ENCODE measurements at regions not wholly inside any gene's neighbourhood (a gene's known extent, or its start where the extent isn't known, plus 50 kb on each side); places are given as distances from the start of the nearest gene placed in this dataset.

DNA sequence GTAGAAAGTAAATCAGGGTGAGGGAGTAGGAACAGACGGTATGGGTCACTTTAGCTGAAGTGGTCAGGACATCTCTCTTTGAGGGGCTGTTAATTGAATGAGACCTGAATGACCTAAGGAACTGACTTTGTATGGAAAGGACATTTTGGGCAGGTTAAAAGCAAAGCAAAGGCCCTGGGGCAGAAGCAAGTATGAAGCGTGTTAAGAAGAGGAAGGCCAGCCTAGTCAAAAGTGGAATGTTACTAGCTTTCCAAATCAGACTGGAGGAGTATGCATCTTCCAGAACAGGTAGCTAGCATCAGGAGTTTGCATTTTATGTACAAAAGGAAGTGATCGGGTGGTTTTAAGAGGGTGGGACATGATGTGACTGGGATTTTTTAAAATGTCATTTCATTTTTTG lies 70.9 kb upstream of the PCGF5 start:
- TF ChIP-seq, protein P1, sequence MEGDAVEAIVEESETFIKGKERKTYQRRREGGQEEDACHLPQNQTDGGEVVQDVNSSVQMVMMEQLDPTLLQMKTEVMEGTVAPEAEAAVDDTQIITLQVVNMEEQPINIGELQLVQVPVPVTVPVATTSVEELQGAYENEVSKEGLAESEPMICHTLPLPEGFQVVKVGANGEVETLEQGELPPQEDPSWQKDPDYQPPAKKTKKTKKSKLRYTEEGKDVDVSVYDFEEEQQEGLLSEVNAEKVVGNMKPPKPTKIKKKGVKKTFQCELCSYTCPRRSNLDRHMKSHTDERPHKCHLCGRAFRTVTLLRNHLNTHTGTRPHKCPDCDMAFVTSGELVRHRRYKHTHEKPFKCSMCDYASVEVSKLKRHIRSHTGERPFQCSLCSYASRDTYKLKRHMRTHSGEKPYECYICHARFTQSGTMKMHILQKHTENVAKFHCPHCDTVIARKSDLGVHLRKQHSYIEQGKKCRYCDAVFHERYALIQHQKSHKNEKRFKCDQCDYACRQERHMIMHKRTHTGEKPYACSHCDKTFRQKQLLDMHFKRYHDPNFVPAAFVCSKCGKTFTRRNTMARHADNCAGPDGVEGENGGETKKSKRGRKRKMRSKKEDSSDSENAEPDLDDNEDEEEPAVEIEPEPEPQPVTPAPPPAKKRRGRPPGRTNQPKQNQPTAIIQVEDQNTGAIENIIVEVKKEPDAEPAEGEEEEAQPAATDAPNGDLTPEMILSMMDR (IDR thresholded peaks at IDR 0.05; ENCODE audit: low read depth, low read length, missing input control): no peak
- TF ChIP-seq TAF1 (conservative IDR thresholded peaks at IDR 0.05) (no peak), GABPA (IDR thresholded peaks at IDR 0.05 in 1 of 2, conservative IDR thresholded peaks at IDR 0.05 in 1 of 2) (no peak), RAD21 (IDR thresholded peaks at IDR 0.05) (no peak), EGR1 (IDR thresholded peaks at IDR 0.05; ENCODE audit: low read depth in 2 of 2) (no peak), YY1 (IDR thresholded peaks at IDR 0.05) (no peak), HNF4A (conservative IDR thresholded peaks at IDR 0.05) (no peak), SP1 (IDR thresholded peaks at IDR 0.05) (no peak)
- TF ChIP-seq, protein P2, sequence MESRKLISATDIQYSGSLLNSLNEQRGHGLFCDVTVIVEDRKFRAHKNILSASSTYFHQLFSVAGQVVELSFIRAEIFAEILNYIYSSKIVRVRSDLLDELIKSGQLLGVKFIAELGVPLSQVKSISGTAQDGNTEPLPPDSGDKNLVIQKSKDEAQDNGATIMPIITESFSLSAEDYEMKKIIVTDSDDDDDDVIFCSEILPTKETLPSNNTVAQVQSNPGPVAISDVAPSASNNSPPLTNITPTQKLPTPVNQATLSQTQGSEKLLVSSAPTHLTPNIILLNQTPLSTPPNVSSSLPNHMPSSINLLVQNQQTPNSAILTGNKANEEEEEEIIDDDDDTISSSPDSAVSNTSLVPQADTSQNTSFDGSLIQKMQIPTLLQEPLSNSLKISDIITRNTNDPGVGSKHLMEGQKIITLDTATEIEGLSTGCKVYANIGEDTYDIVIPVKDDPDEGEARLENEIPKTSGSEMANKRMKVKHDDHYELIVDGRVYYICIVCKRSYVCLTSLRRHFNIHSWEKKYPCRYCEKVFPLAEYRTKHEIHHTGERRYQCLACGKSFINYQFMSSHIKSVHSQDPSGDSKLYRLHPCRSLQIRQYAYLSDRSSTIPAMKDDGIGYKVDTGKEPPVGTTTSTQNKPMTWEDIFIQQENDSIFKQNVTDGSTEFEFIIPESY (IDR thresholded peaks at IDR 0.05): no peak
- TF ChIP-seq, protein P3, sequence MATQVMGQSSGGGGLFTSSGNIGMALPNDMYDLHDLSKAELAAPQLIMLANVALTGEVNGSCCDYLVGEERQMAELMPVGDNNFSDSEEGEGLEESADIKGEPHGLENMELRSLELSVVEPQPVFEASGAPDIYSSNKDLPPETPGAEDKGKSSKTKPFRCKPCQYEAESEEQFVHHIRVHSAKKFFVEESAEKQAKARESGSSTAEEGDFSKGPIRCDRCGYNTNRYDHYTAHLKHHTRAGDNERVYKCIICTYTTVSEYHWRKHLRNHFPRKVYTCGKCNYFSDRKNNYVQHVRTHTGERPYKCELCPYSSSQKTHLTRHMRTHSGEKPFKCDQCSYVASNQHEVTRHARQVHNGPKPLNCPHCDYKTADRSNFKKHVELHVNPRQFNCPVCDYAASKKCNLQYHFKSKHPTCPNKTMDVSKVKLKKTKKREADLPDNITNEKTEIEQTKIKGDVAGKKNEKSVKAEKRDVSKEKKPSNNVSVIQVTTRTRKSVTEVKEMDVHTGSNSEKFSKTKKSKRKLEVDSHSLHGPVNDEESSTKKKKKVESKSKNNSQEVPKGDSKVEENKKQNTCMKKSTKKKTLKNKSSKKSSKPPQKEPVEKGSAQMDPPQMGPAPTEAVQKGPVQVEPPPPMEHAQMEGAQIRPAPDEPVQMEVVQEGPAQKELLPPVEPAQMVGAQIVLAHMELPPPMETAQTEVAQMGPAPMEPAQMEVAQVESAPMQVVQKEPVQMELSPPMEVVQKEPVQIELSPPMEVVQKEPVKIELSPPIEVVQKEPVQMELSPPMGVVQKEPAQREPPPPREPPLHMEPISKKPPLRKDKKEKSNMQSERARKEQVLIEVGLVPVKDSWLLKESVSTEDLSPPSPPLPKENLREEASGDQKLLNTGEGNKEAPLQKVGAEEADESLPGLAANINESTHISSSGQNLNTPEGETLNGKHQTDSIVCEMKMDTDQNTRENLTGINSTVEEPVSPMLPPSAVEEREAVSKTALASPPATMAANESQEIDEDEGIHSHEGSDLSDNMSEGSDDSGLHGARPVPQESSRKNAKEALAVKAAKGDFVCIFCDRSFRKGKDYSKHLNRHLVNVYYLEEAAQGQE (IDR thresholded peaks at IDR 0.05): no peak
- TF ChIP-seq, protein P4, sequence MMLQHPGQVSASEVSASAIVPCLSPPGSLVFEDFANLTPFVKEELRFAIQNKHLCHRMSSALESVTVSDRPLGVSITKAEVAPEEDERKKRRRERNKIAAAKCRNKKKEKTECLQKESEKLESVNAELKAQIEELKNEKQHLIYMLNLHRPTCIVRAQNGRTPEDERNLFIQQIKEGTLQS (IDR thresholded peaks at IDR 0.05): no peak
- TF ChIP-seq, protein P5, sequence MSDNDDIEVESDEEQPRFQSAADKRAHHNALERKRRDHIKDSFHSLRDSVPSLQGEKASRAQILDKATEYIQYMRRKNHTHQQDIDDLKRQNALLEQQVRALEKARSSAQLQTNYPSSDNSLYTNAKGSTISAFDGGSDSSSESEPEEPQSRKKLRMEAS (IDR thresholded peaks at IDR 0.05): no peak
